ENCODE measurements at regions not wholly inside any gene's neighbourhood (a gene's known extent, or its start where the extent isn't known, plus 50 kb on each side); places are given as distances from the start of the nearest gene placed in this dataset.

DNA sequence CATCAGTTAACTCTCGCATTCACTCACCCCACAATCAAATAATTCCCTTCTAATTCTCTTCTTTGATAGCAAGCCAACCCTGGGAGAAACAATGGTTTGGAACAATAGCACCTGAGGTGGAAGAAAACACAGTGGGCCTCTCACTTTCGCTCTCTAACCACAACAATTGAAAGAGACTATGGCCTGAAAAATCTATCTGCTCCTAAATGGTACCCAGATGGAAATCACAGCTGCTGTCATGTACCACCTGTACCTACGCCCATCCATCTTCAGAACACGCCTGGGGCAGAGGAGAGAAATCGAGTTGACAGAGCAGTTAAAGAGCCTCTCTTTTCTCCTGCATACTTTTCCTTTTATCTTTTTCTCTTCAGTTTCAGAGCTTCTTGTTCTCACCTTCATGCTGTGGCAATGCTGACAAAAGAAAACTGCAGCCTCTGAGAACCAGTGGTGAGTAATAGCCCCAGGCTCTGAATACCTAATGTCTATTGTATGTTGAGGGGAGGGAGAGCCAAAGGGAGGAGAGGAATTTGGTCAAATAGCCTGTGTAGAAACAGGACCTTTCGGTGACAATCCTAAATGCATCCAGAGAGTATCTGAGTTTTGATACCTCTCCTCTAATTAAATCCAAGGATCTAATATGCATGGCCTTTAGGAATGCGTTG lies 57.7 kb downstream of the ZC3H11B start:
- TF ChIP-seq, protein P1, sequence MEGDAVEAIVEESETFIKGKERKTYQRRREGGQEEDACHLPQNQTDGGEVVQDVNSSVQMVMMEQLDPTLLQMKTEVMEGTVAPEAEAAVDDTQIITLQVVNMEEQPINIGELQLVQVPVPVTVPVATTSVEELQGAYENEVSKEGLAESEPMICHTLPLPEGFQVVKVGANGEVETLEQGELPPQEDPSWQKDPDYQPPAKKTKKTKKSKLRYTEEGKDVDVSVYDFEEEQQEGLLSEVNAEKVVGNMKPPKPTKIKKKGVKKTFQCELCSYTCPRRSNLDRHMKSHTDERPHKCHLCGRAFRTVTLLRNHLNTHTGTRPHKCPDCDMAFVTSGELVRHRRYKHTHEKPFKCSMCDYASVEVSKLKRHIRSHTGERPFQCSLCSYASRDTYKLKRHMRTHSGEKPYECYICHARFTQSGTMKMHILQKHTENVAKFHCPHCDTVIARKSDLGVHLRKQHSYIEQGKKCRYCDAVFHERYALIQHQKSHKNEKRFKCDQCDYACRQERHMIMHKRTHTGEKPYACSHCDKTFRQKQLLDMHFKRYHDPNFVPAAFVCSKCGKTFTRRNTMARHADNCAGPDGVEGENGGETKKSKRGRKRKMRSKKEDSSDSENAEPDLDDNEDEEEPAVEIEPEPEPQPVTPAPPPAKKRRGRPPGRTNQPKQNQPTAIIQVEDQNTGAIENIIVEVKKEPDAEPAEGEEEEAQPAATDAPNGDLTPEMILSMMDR (IDR thresholded peaks at IDR 0.05), result no peak
- TF ChIP-seq POLR2A (IDR thresholded peaks at IDR 0.05), result no peak
- TF ChIP-seq EP300 (IDR thresholded peaks at IDR 0.05), result no peak

Measured in sigmoid colon (tissue), 4 donors.